ENCODE measurements at regions not wholly inside any gene's neighbourhood (a gene's known extent, or its start where the extent isn't known, plus 50 kb on each side); places are given as distances from the start of the nearest gene placed in this dataset.
A peak's percentile ranks its signal among the peaks of the same experiment; 100 is the strongest.
"Not testable (repeated sequence)": the region's sequence is repeated elsewhere in the genome, so short reads cannot be mapped to it uniquely, and the experiment has no call there.

DNA sequence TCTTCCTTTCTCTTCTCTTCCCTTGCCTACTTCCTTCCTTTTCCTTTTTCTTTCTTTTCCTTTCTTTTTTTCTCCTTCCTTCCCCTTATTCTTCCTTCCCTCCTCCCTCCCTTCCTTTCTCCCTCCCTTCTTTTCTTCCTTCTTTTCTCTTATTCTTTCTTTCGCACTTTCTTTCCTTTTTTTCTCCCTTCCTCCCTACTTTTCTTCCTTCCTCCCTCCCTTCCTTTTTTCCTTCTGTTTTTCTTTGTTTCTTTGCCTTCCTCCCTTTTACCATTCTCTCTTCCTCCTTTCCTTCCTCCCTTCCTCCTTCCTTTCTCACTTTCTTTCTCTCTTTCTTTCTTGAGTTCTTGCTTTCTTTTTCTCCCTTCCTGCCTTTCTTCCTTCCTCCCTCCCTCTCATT lies 416.5 kb downstream of the ANKRD30B start:
- not testable (repeated sequence) for FAIRE-seq

DNA sequence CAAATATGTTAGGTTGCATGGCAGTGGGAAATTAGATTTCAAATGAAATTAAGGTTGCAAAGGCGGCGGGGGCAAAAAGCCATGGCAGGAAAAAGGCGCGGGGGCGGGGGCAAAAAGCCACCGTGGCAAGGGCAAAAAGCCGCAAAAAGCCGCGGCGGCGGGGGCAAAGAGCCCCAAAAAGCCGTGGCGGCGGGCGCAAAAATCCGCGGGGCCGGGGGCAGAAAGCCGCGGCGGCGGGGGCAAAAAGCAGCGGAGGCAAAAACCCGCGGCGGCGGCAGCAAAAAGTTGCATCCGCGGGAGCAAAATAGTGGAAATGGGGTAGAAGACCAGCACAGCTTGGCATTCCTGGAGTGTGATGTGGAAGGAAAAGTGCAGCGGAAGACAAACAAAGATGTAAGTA lies 417.1 kb downstream of the ANKRD30B start:
- no peak for FAIRE-seq

DNA sequence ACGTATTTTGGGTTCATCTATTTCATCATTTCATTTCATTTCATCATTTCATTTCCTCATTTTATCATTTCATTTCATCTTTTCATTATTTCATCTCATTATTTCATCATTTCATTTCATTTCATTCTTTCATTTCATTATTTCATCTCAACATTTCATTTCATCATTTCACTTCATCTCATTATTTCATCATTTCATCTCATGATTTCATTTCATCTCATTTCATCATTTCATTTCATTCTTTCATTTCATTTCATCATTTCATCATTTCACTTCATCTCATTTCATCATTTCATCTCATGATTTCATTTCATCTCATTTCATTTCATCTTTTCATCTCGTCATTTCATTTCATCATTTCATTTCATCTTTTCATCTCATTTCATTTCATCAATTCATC lies 445.1 kb downstream of the ANKRD30B start:
- FAIRE-seq, result peak; percentile 93

DNA sequence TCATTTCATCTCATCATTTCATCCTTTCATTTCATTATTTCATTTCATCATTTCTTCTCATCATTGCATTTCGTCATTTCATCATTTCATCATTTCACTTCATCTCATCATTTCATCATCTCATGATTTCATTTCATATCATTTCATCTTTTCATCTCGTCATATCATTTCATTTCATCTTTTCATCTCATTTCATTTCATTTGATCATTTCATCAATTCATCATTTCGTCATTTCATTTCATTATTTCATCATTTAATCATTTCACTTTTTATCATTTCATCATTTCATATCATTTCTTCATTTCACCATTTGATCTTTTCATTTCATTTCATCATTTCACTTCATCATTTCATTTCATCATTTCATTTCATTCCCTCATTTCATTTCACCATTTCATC lies 445.8 kb downstream of the ANKRD30B start:
- FAIRE-seq, result peak; percentile 92

DNA sequence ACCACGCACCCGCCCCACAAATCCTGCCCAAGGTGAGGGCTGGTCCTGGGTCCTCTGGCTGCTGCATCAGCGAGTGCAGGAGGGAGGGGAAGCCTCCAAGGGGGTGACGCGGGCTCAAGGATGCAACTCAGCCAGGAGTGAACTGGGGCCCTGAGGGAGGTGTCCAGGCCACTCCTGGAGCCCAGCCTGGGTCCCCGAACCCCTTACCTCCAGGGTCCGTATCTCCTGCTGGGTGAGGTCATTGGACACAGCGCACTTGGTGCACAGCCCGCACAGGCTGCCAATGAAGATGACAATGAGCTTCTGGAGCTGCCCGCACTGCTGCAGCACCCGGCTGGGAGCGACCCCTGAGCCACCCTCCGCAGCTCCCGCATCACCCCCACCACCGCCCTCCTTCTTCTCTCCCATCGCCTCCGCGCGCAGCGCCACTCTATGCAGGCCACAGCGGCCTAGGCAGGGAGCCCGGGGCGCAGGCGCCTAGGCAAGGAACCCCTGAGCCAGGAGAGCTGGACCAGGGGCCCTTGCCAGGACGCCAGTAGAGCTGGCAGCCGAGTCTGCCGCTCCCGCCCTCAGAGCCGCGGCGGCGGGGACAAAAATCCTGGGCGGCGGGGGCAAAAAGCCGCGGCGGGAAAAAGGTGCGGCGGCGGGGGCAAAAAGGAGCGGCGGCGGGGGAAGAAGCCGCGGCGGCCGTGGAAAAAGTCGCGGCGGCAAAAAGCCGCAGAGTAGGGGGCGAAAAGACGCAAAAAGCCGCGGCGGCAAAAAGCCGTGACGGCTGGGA lies 449.6 kb downstream of the ANKRD30B start:
- not testable (repeated sequence) for FAIRE-seq

DNA sequence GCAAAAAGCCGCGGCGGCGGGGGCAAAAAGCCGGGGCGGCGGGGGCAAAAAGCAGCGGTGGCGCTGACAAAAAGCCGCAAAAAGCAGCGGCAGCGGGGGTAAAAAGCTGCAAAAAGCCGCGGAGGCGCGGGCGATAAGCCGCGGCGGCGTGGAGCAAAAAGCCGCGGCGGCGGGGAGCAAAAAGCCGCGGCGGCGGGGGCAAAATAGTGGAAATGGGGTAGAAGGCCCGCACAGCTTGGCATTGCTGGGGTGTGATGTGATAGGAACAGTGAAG lies 450.1 kb downstream of the ANKRD30B start:
- FAIRE-seq, result no peak
